GM18498 (cell line): ENCODE measurements at regions not wholly inside any gene's neighbourhood (a gene's known extent, or its start where the extent isn't known, plus 50 kb on each side); places are given as distances from the start of the nearest gene placed in this dataset.

Experiments used
- ATAC-seq: cut with Tn5 transposase; IDR thresholded peaks from one replicate; pipeline ENCODE4 v1.9.1; 2021; ENCODE audit warnings: mild to moderate bottlenecking, moderate library complexity; ENCODE audit not compliant: unreplicated experiment

DNA sequence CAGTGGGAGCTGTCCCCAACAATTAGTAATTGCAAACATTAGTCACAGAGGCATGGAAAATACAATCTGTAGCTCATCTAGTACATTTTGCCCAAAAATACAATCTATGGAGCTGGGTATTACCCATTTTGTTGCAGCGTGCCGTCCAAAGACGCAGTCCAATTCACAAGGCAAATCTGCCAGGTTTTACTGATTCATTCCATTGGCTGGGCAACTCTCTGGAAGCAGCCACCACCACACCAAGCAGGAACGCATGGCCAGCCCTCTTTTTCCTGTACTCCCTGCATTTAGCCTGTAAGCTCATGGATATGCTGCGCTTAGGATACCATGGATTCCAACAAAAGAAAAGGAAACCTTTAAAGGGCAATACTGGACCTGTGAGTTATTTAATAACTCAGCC lies 60.5 kb upstream of the ARRDC4 start:
- ATAC-seq: no peak

DNA sequence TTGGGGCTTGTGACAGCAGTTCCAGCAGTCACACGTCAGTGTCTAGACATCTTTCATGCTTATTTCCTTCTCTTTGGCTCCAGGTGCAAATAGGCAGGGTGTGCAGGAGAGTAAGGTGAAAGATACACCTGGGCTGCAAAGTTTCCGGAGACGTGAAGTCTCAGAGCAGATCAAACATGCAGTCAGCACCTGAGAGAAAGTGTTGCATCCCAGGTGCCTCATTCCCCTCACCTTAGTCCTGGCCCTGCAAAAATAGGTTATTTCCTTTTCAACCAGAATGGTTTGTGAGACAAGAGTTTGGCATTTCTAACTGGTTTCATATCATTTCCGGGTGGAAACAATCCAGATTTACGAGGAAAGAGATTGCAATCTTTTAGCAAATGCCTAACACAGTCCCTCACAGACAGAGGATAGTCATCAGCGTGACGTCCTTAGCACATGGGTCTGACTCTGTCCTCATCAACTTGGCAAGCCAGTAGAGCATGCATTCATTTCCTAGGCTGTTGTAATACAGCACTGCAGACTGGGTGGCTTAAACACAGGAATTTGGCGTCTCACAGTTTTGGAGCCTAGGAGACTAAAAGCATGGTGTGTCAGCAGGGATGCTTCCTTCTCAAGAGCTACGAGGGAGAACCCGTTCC lies 58.2 kb upstream of the ARRDC4 start:
- no peak for ATAC-seq

DNA sequence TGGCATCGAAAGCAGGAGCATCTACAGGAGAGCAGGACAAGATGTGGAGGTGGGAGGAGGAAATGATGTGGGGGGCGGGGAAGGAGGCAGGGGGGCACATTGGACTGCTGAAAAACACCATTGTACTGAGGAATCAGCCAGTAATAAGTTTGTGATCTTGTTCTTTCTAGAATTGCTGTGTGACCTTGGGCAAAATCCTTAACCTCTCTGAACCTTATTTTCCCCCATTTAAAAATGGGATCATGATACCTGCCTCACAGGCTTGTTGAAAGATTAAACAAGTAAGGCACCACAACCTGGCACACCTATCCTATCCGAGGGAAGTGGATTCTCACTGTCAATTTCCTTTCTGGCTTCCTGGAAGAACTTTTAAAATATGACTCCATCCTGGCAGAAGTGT lies 56.9 kb upstream of the ARRDC4 start:
- ATAC-seq: no peak

DNA sequence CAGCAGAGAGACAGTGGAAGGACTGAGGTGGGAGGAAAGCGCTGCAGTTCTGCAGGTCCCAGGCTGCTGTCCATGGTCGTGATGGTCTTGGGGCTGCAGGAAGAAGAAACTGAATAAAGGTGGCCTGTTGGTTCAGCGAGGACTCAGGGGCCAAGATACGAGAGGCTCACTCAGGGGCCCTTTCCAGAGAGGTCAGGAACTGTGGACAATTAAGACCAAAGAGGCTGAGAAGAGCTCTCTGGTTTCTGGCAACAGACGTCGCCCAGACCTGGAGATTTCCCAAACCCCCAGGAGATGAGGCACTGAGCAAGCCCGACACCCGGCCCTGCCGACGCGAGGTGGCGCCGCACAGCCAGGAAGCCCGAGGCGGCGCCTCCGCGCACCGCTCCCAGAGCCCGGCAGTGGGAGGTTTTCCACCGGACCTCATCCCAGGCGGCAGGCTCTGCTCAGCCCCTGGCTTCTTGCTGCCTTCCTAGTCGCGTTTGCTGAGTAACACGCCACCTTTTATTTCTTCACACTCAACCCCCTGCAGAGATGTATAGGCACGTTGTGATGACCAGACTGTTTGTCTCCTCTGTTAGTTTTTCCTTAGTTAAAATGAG lies 56.4 kb upstream of the ARRDC4 start:
- no peak for ATAC-seq

DNA sequence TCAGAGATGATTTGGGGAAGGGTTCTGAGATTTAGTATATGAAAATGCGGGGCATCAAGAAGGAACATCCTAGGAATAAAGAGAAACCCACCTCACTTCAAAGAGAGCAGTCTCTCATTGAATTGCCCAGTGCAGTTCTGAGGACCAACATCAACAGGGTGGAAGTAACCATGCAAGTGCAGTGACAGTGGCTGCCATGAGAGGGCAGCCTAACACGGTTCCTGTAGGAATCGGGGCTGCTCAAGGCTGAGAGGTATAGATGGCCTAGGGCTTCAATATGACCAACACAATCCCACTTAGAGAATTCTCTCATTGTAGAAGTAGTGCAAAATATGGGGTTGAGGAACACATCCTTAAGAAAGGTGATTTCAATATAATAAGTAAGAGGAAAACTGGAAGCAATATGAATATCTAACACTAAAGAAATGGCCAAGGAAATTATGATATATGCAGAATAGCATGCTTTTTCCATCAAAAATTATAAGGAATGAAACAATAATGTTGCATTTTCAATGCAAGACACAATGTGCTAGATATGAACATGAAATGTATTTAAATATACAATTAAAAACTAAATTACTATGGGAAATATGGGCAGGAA lies 51.1 kb upstream of the ARRDC4 start:
- ATAC-seq: peak; percentile 96
